GM19324 (cell line): ENCODE measurements at regions not wholly inside any gene's neighbourhood (a gene's known extent, or its start where the extent isn't known, plus 50 kb on each side); places are given as distances from the start of the nearest gene placed in this dataset.
A peak's percentile ranks its signal among the peaks of the same experiment; 100 is the strongest.

ENCODE experiments used
- ATAC-seq: cut with Tn5 transposase; IDR thresholded peaks from one replicate; pipeline ENCODE4 v1.9.1; 2021; ENCODE audit warnings: mild to moderate bottlenecking, moderate library complexity; ENCODE audit not compliant: unreplicated experiment, low FRiP score

GRCh38 chr12:90287585-90287984, 578.9 kb upstream of the ATP2B1 start:
- no peak for ATAC-seq

GRCh38 chr12:90281154-90281868, 572.7 kb upstream of the ATP2B1 start:
- no peak for ATAC-seq

- ATAC-seq: no peak
These were observed 572.0 kb upstream of the ATP2B1 start for GRCh38 chr12:90280564-90281058.

- no peak for ATAC-seq
These were observed 571.4 kb upstream of the ATP2B1 start for GRCh38 chr12:90280033-90280432.

- ATAC-seq: no peak
These were observed 566.5 kb upstream of the ATP2B1 start for GRCh38 chr12:90275088-90275487.

GRCh38 chr12:90274407-90274806, 565.8 kb upstream of the ATP2B1 start:
- ATAC-seq: no peak

DNA sequence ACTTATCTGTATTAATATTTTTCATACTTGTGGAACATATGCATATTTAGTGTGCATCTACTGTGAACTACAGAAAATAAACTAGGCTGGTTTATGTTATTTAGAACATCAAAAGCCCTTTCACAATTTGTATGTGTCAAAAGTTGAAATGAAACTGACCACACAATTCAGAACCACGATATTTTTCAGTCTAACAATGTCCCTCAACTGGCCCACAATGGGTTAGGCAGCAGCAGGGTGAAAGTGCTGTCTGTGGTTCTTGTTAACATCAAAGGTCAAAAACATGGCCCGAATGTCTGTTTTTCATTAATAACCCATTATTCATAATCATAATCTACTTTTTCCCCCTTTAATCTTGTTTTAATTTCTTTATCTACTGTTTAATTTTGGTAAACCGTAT, 559.9 kb upstream of the ATP2B1 start:
- no peak for ATAC-seq

DNA sequence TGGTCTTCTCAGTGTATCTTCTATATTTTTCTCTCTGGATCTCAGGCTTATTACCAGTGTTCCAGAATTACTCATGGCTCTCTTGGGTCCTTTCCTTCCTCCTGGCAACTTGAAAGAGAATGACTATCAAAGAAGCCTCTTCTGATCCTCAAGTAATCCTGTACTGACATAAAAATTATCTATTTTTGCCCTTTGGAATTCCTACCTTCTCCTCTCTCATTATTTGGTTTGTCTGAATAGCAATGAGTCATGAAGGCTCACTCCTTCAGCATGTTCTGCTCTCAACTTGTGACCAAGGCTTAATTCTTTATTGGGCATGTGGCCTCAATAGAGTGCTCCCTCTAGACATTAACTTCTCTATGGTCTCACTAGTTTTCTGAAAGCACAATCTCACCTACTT, 553.6 kb upstream of the ATP2B1 start:
- no peak for ATAC-seq

DNA sequence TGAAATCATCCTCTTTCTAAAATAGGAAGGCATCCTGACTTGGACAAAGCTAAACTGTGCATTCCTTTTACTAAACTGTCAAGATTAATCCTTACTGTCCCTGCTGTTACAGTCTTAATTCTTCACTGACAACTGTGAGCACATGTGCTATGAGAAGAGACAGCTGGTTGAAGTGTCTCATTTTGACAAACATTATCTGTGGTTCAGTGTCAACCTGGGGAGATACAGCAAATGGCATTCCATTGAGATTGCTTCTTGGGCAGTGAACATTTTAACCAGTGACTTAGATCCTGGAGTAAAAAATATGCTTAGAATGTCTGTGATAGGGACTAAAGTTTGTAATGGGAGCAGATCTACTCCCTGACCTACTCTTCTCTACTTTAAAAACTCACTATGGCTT, 552.6 kb upstream of the ATP2B1 start:
- no peak for ATAC-seq

DNA sequence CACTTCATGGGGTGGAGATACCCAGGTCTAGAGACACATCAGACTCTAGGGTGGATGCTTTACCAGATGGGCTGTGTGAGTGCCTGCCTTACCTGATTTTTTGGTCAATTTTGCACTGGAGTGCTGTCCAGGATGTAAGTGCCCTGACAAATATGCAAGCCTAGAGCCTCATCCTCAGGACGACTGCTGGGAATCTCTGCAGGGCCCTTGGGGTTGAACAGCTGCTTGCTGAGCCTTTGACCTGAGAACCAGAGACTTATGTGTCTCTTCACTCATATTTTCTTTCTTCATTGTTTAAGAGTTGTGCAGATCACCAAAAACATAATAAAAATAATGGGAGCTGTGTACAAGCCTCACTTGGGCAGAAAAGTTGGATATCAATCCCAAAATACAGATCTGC, 551.5 kb upstream of the ATP2B1 start:
- ATAC-seq: no peak

DNA sequence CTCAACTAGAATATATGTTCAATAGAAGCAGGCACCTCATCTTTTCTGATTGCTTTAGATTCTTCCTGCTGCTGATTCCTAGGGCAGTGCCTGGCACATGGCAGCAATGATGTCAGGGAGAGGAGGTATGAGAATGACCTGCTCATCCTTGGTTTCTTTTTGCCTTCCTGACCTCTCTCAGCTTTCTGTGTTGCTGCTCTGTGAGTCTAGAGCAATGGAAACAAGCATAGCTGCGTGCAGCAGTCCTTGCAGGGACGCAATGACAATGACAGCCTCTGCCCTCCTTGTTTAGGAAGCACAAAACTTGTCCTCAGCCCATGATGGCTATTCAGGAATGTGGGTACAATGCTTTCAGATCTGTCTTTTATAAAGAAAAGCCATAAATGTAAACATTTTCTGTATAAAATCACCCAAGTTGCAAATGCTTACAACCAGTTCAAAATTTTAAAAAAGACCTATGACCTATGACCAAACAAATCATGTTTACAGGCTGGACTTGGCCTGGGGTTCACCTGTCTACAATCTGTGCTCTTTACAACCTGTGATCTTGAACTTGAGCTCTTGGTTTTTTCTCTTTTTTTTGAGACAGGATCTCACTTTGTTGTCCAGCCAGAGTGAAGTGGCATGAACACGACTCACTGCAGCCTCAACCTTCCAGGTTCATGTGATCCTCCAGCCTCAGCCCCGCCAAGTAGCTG, 549.4 kb upstream of the ATP2B1 start:
- no peak for ATAC-seq

DNA sequence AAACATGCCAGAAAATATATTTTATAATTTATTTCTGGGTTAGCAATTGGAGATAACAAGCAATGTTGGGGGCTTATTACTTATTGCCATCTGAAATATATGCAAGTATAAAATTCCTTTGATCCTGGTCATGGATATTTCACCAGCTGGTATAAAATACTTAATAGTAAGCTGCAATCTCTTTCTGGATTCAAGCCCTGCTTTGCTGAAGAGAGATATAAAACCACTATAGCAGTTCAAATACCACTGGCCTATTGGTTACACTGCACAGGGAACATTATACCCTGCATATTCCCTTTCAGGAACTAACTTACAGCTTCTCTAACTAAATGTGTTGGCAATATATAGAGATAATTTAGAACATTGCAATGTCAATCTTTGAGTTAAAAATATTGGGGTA, 546.2 kb upstream of the ATP2B1 start:
- no peak for ATAC-seq

DNA sequence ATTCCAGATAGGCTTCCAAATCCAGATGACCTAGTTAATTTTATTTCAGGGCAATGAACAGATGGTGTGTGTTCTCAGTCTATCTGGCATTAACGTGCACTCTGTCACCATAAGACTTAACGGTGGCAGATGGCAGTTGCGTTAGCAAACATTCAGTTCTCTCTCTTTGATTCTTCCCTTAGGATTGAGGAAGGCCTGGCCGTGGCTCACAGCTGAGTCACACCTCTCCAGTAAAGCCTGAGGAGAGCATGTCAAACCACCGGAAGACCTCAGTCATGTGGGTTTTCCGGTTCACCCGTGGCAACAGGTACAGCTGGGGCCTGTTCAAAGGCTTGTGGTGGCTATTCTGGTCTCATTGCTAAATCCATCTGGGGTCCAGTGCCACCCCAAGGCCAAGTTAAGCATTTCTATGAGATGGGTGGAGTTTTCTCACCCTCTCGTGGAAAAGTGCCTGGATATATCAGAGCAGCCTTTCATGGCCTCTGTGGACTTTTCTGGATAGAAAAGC, 545.1 kb upstream of the ATP2B1 start:
- ATAC-seq: peak; percentile 100

- peak; percentile 40 for ATAC-seq
These were observed 544.5 kb upstream of the ATP2B1 start for GRCh38 chr12:90253136-90253535.

DNA sequence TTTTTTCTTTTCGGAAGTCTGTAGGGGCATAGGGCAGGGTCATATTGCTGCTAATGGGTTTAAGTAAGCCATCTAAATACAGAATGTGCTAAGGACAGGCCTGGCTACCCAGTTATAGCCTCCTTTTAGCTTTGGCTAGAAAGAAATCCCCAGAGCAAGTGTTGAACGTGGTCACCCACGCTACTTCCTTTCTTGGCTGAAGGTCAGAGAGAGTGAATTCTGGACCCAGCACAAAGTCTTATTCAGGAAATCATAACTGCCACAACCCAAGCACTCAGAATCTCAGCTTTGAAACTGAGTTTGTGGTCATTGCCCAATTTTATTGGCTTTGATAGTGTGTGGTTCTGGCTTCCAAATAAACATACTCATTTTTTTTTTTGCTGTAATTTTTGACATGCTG, 542.1 kb upstream of the ATP2B1 start:
- ATAC-seq: no peak

GRCh38 chr12:90250042-90250441, 541.4 kb upstream of the ATP2B1 start:
- no peak for ATAC-seq

GRCh38 chr12:90246688-90247087, 538.0 kb upstream of the ATP2B1 start:
- no peak for ATAC-seq

GRCh38 chr12:90245391-90245790, 536.8 kb upstream of the ATP2B1 start:
- ATAC-seq: no peak

DNA sequence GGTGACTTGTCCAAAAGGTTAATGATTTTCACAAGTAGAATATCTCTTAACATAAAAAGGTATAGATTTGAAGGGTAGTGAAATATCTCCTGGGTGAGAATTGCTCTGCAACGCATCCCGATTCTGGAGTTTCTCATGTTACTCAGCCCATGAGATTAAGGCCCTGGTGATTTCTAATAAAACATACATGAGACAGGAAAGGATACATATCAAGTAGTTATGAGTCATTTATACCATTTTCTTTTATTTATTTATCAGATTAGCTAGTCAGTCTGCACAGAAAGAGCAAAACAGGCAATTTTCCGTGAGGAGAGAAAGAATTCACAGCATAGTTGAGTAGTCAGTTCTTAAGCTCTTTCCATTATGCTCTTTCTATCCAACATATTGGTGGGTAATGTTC, 535.6 kb upstream of the ATP2B1 start:
- ATAC-seq: no peak

- no peak for ATAC-seq
These were observed 534.6 kb upstream of the ATP2B1 start for GRCh38 chr12:90243211-90243610.

DNA sequence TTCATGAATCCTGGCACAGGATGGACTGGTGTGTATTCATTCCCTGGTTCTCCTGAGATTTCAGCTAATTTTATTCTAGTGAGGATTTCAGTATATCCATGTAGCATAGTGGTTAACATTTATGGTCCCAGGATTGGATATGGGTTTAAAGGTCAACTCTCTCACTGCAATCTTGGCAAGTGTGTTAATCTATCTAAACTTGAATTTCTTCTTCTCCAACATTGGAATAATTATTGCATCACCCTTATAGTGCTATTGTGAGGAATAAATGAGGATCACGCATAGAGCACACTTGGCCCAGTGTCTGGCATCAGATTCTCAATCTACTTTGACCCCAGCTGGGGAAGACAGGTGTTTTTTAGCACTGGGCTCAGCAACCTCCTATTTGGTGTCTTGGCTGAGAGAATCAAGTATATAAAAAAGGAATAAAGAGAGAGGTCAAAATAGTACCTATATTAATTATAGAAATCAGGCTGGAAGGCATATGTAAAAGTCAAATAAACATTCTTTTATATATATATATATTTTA, 531.2 kb upstream of the ATP2B1 start:
- ATAC-seq: no peak
